ENCODE measurements at regions not wholly inside any gene's neighbourhood (a gene's known extent, or its start where the extent isn't known, plus 50 kb on each side); places are given as distances from the start of the nearest gene placed in this dataset.

GRCh38 chr1:57696904-57697303 lies 273.0 kb upstream of the DAB1 start:
- Histone ChIP-seq H3K36me3 (no peaks in the 10 kb centered on the region), H3K4me1 (no peaks in the 10 kb centered on the region), H3K9me3 (peaks cover 0 to 26% (median 18%) of the 10 kb centered on the region in 8 donors), H3K27ac (no peak overlapping the region), H3K4me3 (no peak overlapping the region), H3K27me3 (replicated peaks in 1 of 7) (peaks cover 0 to 4% (median 0%) of the 10 kb centered on the region in 7 donors)
- intact Hi-C loops (cut with DNase I; ENCODE audit: low total_unique reads) = no loop called here
- TF ChIP-seq POLR2AphosphoS5 (IDR thresholded peaks at IDR 0.05) (no peak), POLR2A (IDR thresholded peaks at IDR 0.05) (no peak)
- TF ChIP-seq, protein P1, sequence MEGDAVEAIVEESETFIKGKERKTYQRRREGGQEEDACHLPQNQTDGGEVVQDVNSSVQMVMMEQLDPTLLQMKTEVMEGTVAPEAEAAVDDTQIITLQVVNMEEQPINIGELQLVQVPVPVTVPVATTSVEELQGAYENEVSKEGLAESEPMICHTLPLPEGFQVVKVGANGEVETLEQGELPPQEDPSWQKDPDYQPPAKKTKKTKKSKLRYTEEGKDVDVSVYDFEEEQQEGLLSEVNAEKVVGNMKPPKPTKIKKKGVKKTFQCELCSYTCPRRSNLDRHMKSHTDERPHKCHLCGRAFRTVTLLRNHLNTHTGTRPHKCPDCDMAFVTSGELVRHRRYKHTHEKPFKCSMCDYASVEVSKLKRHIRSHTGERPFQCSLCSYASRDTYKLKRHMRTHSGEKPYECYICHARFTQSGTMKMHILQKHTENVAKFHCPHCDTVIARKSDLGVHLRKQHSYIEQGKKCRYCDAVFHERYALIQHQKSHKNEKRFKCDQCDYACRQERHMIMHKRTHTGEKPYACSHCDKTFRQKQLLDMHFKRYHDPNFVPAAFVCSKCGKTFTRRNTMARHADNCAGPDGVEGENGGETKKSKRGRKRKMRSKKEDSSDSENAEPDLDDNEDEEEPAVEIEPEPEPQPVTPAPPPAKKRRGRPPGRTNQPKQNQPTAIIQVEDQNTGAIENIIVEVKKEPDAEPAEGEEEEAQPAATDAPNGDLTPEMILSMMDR (IDR thresholded peaks at IDR 0.05 in 8 of 11, conservative IDR thresholded peaks at IDR 0.05 in 3 of 11) = no peak
- no peak for DNase-seq
- 67 to 94% (median 84%) methylated on average over 1 of the region's 1 CpG for WGBS, 5 donors

- H3K4me1 ChIP-seq = no peaks in the 10 kb centered on the region
- intact Hi-C loops (cut with DNase I; ENCODE audit: low total_unique reads) = no loop called here
- DNase-seq = no peak
- H3K9me3 ChIP-seq = peaks cover 0 to 34% (median 26%) of the 10 kb centered on the region in 8 donors
- no peaks in the 10 kb centered on the region for H3K36me3 ChIP-seq
- no peak overlapping the region for H3K4me3 ChIP-seq
- H3K27ac ChIP-seq = no peak overlapping the region
- WGBS, 5 donors = 13 to 31% (median 23%) methylated on average over 2 of the region's 2 CpGs
- TF ChIP-seq, protein P1 (IDR thresholded peaks at IDR 0.05 in 8 of 11, conservative IDR thresholded peaks at IDR 0.05 in 3 of 11) = no peak
- peaks cover 0 to 4% (median 0%) of the 10 kb centered on the region in 7 donors for H3K27me3 ChIP-seq (replicated peaks in 1 of 7)
These were observed 272.2 kb upstream of the DAB1 start for GRCh38 chr1:57696043-57696442.

- Histone ChIP-seq H3K9me3 (peaks cover 0 to 66% (median 47%) of the 10 kb centered on the region in 8 donors), H3K4me1 (no peaks in the 10 kb centered on the region), H3K27me3 (replicated peaks in 1 of 7) (no peaks in the 10 kb centered on the region), H3K4me3 (no peak overlapping the region), H3K36me3 (no peaks in the 10 kb centered on the region), H3K27ac (no peak overlapping the region)
- DNase-seq = no peak
- WGBS, 5 donors = 91 to 97% (median 94%) methylated on average over 3 of the region's 3 CpGs
- TF ChIP-seq, protein P1 (IDR thresholded peaks at IDR 0.05 in 8 of 11, conservative IDR thresholded peaks at IDR 0.05 in 3 of 11) = no peak
- TF ChIP-seq POLR2A (IDR thresholded peaks at IDR 0.05) (no peak), POLR2AphosphoS5 (IDR thresholded peaks at IDR 0.05) (no peak)
- intact Hi-C loops (cut with DNase I; ENCODE audit: low total_unique reads) = no loop called here
These were observed 262.4 kb upstream of the DAB1 start for GRCh38 chr1:57686306-57686705.

DNA sequence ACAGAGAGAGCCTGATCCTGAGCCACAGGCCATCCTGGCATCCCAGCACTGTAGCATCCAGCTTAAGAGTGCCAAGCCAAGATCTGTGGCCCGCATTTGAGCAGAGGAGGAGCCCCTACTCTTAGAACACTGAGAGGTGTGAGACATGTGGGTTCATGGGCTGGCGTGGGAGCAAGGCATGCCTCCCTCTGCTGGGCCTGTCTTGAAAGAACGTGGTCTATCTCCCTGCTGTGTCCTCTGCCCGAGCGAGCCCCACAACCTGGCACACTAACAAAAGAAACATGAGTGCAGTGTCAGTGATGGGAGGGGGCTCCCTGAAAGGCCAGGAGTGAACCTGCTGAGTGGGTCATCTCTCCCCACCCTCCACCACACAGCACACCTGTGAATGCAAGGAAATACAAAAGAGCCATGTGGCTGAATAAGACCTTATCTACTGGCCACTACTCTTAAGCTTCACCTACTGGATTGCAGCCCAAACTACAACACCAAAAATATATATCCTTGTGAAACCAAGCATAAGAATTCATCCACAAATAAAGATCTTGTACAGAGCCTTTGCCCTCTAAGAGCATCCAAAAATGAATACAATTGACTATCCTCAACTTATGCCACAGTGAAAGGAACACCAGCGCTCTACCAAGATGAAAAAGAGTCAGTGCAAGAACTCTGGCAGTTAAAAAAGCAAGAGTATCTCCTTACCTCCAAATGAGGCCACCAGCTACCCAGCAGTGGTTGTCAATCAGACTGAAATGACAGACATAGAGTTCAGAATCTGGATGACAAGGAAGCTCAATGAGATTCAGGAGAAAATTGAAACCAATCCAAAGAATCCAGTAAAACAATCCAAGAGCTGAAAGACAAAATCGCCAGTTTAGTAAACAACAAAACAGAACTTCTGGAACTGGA lies 259.4 kb upstream of the DAB1 start:
- 62 to 69% (median 65%) methylated on average over 6 to 7 of the region's 7 CpGs for WGBS, 5 donors
- TF ChIP-seq, protein P1 (IDR thresholded peaks at IDR 0.05 in 8 of 11, conservative IDR thresholded peaks at IDR 0.05 in 3 of 11) = no peak
- no peak for TF ChIP-seq POLR2AphosphoS5 (IDR thresholded peaks at IDR 0.05)
- TF ChIP-seq POLR2A (IDR thresholded peaks at IDR 0.05) = no peak
- intact Hi-C loops (cut with DNase I; ENCODE audit: low total_unique reads) = no loop called here
- Histone ChIP-seq H3K4me3 (no peak overlapping the region), H3K27ac (no peak overlapping the region), H3K9me3 (peaks cover 0 to 37% (median 18%) of the 10 kb centered on the region in 8 donors), H3K4me1 (no peaks in the 10 kb centered on the region), H3K36me3 (no peaks in the 10 kb centered on the region), H3K27me3 (replicated peaks in 1 of 7) (no peaks in the 10 kb centered on the region)
- DNase-seq = no peak

Measured in spleen (tissue), 11 donors.